ENCODE measurements at regions not wholly inside any gene's neighbourhood (a gene's known extent, or its start where the extent isn't known, plus 50 kb on each side); places are given as distances from the start of the nearest gene placed in this dataset.

DNA sequence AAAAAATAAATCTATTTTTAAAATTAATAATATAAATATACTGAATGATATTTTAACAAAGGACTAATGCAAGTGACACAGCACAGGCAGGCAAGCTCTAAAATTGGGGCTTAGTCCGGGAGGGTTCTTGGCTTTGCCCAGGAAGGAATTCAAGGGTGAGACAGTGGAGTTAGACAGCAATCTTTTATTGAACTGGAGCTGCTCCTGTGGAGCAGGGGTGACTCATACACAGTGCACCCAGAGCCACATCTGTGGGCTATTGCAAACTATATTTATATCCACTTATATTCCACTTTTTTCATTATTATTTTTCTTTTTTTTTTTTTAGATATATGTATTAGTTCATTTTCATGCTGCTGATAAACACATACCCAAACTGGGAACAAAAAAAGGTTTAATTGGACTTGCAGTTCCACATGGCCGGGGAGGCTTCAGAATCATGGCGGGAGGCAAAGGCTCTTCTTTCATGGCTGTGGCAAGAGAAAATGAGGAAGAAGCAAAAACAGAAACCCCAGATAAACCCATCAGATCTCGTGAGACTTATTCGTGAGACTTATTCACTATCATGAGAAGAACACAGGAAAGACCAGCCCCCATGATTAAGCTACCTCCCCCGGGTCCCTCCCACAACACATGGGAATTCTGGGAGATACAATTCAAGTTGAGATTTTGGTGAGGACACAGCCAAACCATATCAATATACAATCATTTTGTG, 437.1 kb downstream of the BCL11A start:
- H3K36me3 ChIP-seq (ENCODE audit: control insufficient read depth, insufficient read depth, low read length), result no peaks in the 10 kb centered on the region
- no peak overlapping the region for H3K4me3 ChIP-seq (ENCODE audit: low read depth, low read length)
- TF ChIP-seq, protein P1, sequence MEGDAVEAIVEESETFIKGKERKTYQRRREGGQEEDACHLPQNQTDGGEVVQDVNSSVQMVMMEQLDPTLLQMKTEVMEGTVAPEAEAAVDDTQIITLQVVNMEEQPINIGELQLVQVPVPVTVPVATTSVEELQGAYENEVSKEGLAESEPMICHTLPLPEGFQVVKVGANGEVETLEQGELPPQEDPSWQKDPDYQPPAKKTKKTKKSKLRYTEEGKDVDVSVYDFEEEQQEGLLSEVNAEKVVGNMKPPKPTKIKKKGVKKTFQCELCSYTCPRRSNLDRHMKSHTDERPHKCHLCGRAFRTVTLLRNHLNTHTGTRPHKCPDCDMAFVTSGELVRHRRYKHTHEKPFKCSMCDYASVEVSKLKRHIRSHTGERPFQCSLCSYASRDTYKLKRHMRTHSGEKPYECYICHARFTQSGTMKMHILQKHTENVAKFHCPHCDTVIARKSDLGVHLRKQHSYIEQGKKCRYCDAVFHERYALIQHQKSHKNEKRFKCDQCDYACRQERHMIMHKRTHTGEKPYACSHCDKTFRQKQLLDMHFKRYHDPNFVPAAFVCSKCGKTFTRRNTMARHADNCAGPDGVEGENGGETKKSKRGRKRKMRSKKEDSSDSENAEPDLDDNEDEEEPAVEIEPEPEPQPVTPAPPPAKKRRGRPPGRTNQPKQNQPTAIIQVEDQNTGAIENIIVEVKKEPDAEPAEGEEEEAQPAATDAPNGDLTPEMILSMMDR (IDR thresholded peaks at IDR 0.05; ENCODE audit: insufficient read depth, low read length, poor library complexity, severe bottlenecking), result no peak
- H3K27me3 ChIP-seq (ENCODE audit: control insufficient read depth, insufficient read depth, low read length), result no peaks in the 10 kb centered on the region
- DNase-seq (ENCODE audit: low read depth), result no peak

DNA sequence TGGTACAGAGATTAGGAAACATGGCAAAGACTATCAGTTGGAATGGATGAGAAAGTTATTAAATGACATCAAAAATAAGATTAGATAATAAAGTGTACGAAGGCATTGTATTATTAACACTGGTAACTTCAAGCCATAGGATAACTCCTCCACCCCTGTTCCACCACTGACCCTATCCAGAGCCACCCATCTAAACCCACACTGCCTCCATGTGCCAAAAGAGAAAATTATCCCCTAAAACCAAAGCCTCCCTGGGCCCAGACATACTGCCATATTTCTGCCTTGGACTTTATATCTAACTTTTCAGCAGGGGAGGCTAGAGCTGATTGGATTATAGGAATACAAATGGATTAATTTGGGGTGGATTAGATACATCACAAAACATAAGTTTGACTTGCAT, 443.7 kb downstream of the BCL11A start:
- DNase-seq (ENCODE audit: low read depth), result no peak
- TF ChIP-seq, protein P1 (IDR thresholded peaks at IDR 0.05; ENCODE audit: insufficient read depth, low read length, poor library complexity, severe bottlenecking), result no peak
- no peak overlapping the region for H3K4me3 ChIP-seq (ENCODE audit: low read depth, low read length)
- H3K27me3 ChIP-seq (ENCODE audit: control insufficient read depth, insufficient read depth, low read length), result no peaks in the 10 kb centered on the region
- no peaks in the 10 kb centered on the region for H3K36me3 ChIP-seq (ENCODE audit: control insufficient read depth, insufficient read depth, low read length)

DNA sequence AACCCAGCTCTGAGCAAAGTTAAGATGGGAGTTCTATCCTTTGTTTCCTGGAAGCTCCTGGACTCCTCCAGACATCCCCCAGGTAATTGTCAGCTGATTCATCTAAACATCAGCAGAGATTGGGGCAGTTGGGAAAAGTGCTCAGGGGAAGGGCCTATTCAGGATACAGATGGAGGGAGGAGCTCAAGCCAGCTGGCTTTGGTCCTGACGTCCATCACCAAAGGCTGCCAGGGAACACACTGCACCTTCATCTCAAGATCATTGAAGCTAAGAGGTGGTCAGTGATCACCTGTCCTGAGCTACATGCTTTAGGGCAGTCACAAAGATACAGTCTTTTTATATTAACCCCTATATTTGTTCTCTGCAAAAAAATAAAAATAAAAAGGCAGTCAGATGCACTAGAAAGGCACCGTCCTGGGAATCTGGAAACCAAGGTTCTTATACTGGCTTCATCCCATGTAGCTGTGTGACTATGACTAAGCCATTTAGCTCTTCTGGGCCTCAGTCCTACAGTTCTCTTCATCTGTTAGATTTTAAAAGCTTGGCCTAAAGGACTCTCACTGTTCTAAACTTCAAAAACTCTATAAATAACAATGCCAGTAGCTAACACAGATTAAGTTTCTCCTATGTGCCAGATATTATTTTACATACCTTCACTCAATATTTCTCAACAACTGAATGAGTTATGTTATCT, 446.5 kb downstream of the BCL11A start:
- no peak overlapping the region for H3K4me3 ChIP-seq (ENCODE audit: low read depth, low read length)

DNA sequence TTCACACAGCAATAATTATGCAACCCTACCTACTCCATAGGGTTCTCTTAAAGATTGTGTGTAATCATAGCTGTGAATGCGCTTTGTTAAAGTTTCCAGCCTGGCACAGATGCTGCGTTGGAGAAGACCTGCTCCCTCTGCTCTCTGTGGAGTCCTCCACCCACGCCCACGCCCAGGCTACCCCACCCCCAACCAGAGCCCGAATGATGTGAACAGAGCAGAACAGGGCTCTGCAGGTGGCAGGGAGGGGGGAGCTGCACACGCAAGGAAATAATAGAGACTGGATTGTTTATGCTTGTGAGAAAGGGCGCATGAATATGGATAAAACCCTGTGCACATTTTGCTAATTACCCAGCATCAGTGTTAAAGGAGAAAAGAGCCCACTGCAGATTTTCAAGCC, 447.5 kb downstream of the BCL11A start:
- no peak overlapping the region for H3K4me3 ChIP-seq (ENCODE audit: low read depth, low read length)
- no peaks in the 10 kb centered on the region for H3K36me3 ChIP-seq (ENCODE audit: control insufficient read depth, insufficient read depth, low read length)
- DNase-seq (ENCODE audit: low read depth), result no peak
- no peaks in the 10 kb centered on the region for H3K27me3 ChIP-seq (ENCODE audit: control insufficient read depth, insufficient read depth, low read length)
- TF ChIP-seq, protein P1 (IDR thresholded peaks at IDR 0.05; ENCODE audit: insufficient read depth, low read length, poor library complexity, severe bottlenecking), result no peak

More for the DNA sequence above, 446.5 kb downstream of the BCL11A start:
- TF ChIP-seq, protein P1 (IDR thresholded peaks at IDR 0.05; ENCODE audit: insufficient read depth, low read length, poor library complexity, severe bottlenecking), result no peak
- DNase-seq (ENCODE audit: low read depth), result no peak
- Histone ChIP-seq H3K36me3 (ENCODE audit: control insufficient read depth, insufficient read depth, low read length) (no peaks in the 10 kb centered on the region), H3K27me3 (ENCODE audit: control insufficient read depth, insufficient read depth, low read length) (no peaks in the 10 kb centered on the region)

DNA sequence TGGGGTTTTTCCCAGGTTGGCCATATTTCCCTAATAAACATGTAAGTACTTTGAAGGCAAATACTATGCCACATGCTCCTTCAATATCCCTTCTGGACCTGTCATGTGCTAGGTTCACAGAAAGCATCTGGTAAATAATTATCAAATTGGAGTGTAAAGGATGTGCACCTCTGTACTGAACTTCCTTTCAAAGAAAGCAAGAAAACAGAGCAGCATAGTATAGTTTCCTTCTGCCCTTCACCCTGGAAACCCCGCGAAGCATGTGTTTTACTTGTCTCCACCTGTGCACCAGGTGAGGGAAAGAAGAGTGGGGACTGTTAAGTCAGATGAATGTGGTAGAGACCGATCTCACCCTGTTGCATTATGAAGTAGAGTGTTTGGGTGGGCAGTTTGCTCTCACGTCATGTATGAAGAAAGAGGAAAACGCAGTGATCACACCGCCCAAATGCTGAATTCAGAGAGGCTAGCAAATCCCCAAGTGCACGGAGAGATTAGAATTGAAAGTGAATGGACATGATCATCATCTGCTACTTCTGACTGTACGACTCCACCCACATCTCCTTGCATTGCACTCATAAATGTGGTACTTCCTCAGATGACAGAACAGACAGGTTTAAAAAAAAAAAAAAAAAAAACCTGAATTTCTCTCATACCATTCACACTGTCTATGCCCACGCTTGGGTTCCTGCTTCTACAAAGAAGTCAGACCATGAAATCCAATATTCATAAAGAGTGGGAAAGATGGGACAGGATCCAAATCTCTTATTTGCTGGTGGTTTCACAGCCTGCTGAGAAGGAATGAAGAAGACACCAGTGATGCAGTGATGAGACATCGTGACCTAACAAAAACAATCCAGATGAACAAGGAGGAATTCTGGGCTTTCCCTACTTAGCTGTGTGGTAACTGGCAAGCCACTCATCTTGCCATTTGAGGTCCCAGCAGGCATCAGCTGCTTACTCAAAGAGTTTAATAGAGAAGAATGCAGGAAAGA, 448.6 kb downstream of the BCL11A start:
- TF ChIP-seq, protein P1 (IDR thresholded peaks at IDR 0.05; ENCODE audit: insufficient read depth, low read length, poor library complexity, severe bottlenecking), result no peak
- no peaks in the 10 kb centered on the region for H3K27me3 ChIP-seq (ENCODE audit: control insufficient read depth, insufficient read depth, low read length)
- H3K4me3 ChIP-seq (ENCODE audit: low read depth, low read length), result no peak overlapping the region
- no peaks in the 10 kb centered on the region for H3K36me3 ChIP-seq (ENCODE audit: control insufficient read depth, insufficient read depth, low read length)
- no peak for DNase-seq (ENCODE audit: low read depth)

Data from kidney epithelial cell (primary cell).